SK-N-DZ (cell line): ENCODE measurements at regions not wholly inside any gene's neighbourhood (a gene's known extent, or its start where the extent isn't known, plus 50 kb on each side); places are given as distances from the start of the nearest gene placed in this dataset.
"Not testable (repeated sequence)": the region's sequence is repeated elsewhere in the genome, so short reads cannot be mapped to it uniquely, and the experiment has no call there.

Source experiments
- DNase-seq: peaks from one replicate; pipeline ENCODE4 v3.0.0-alpha.2; 2015; ENCODE audit warnings: low spot score
- small RNA-seq, 2 experiments: library from RNA; depleted of rRNA; stranded (forward); fragments of <200 nt; gene quantifications; one replicate each; pipeline ENCODE3, GENCODE V24; 2014

- no peak for DNase-seq
These were observed 419.1 kb upstream of the KLHL4 start for GRCh38 chrX:87098477-87098876.

- DNase-seq, result no peak
These were observed 412.5 kb upstream of the KLHL4 start for GRCh38 chrX:87105131-87105530.

- DNase-seq, result no peak
These were observed 407.5 kb upstream of the KLHL4 start for GRCh38 chrX:87110142-87110541.

GRCh38 chrX:87140800-87141483 is 376.7 kb upstream of the KLHL4 start:
- no peak for DNase-seq

GRCh38 chrX:87160435-87161010 is 357.1 kb upstream of the KLHL4 start:
- DNase-seq, result no peak

- DNase-seq, result no peak
These were observed 349.8 kb upstream of the KLHL4 start for GRCh38 chrX:87167841-87168240.

GRCh38 chrX:87178009-87178408 is 339.6 kb upstream of the KLHL4 start:
- DNase-seq, result not testable (repeated sequence)

Small RNA genes lying in the stretch of these regions (small RNA-seq; reads per million reads assigned to genes)
- 0 to 0.47 reads per million in 2 experiments for gene RF00279
- gene Z82210.1, result 0 reads per million in 2 experiments
